GM12892 (cell line): ENCODE measurements at regions not wholly inside any gene's neighbourhood (a gene's known extent, or its start where the extent isn't known, plus 50 kb on each side); places are given as distances from the start of the nearest gene placed in this dataset.
"Not testable (repeated sequence)": the region's sequence is repeated elsewhere in the genome, so short reads cannot be mapped to it uniquely, and the experiment has no call there.

Source experiments
- POLR2A ChIP-seq: IDR thresholded peaks from 2 replicates; pipeline ENCODE4 v1.6.1; 2011; ENCODE audit warnings: low read depth, low read length, control low read depth
- TAF1 ChIP-seq: IDR thresholded peaks from 2 replicates; pipeline ENCODE4 v1.6.1; 2011; ENCODE audit warnings: low read depth, mild to moderate bottlenecking, control low read depth, low read length, borderline replicate concordance

DNA sequence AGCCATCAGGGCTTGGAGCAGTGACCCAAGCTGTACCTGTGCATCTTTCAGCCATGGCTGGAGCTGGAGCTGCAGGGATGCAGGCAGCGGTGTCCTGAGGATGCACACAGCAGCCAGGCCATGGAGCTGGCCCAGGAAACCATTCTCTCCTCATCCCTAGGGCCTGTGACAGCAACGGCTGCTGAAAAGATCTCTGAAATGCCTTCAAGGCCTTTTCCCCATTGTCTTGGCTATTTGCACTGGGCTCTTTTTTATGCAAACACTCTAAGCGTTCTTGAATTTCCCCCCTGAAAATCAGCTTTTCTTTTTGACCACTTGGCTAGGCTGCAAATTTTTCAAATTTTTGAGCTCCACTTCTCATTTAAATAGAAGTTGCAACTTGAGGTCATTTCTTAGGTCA lies 109.5 kb upstream of the CTSV start:
- not testable (repeated sequence) for TF ChIP-seq POLR2A, TAF1
